ENCODE measurements at regions not wholly inside any gene's neighbourhood (a gene's known extent, or its start where the extent isn't known, plus 50 kb on each side); places are given as distances from the start of the nearest gene placed in this dataset.

DNA sequence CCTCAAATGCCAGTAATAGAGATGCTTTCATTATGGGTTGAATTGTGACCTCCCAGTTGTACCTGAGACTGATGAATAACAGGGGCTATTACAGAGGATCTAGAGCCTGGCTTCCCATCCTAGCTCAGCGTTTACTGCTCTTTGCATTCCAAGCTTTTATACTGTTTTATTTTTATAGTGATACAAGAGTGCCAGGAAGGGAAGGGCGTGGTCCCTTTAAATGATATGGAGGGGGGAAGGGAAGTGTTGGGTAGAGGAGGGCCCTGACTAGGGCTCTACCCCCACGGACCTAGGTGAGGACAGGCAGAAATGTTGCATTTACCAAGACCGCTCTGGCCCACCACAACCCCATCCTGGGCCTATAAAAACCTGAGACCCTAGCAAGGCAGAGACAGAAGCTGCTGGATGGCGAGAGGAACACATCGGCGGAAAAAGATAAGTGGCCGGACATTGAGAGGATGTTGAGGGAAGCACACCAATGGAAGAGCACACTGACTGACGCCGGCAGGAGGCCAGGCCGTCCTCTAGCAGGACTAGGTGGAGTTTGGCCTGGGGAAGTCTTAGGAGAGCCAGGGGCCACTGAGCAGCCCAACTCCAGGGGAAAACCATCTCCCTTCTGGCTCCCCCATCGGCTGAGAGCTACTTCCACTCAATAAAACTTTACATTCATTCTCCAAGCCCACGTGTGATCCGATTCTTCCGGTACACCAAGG, 1025.9 kb downstream of the TTLL7 start:
- no peak for TF ChIP-seq POLR2A (IDR thresholded peaks at IDR 0.05; ENCODE audit: low read depth, low read length)
- no peak for TF ChIP-seq POLR2AphosphoS5 (IDR thresholded peaks at IDR 0.05; ENCODE audit: low read depth, low read length)
